SHP77 treated with DMSO at 0.1 percent for 48 hours (cell line): ENCODE measurements at regions not wholly inside any gene's neighbourhood (a gene's known extent, or its start where the extent isn't known, plus 50 kb on each side); places are given as distances from the start of the nearest gene placed in this dataset.

Experiments
- DNase-seq: peaks from one replicate; lab custom pipeline; 2025; lab: John Stamatoyannopoulos, UW

DNA sequence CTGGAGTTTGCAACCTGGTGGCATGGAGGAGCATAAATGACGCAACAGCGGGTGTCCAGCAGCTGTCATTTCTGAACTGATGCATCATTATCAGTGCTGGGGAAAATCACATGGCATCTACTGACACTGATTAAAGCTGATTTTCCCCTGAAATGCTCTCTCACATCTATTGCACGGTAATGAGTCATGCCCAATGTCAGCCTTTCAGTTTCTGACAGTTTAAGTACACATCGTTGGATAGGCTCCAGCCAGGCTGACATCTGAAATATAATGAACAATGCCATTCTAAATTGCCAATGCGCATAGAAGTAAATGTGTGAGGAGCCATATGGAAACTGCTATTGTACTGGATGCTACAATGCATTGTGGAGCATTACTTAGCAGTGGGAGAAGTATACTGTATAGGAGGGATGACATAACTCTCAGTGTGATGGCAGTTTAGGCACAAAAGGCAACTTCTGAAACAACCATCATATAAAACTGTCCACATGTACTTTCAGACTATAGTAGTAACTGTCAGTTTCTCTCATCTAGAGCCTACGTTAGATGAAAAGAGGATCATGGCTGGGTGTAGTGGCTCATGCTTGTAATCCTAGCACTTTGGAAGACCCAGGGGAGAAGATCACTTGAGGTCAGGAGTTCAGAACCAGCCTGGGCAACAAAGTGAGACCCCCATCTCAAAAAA is 389.3 kb upstream of the DMAC1 start:
- no peak for DNase-seq

DNA sequence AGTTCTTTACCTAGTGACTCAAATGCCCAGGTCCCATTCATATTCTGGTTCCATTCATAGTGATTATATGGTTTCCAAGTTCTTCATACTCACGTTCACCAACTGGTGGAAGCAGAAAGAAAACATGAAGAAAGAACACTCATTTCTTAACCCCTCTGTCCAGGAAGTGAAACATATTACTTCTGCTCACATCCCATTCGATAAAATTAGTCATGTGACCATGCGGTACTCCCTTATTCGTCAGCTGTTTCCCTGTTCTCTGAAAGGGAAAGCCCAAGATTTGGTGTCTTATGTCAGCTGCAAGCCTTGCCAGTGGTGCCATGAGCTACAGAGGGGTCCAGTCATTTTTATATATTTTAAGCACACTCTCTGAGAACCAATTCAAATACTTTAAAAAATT is 387.0 kb upstream of the DMAC1 start:
- no peak for DNase-seq

DNA sequence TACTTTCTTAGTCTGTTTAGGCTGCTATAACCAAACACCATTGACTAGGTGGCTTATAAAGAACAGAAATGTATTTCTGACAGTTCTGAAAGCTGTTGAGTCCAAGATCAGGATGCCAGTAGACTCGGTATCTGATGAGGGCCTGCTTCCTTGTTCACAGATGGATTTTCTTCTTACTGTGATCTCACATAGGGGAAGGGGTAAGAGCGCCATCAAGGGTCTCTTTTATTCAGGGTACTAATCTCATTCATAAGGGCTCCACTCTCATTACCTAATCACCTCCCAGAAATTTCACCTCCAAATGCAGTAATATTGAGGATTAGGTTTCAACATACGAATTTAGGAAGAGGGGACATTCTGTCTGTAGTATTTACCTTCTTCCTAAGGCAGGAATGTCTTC is 384.0 kb upstream of the DMAC1 start:
- no peak for DNase-seq

DNA sequence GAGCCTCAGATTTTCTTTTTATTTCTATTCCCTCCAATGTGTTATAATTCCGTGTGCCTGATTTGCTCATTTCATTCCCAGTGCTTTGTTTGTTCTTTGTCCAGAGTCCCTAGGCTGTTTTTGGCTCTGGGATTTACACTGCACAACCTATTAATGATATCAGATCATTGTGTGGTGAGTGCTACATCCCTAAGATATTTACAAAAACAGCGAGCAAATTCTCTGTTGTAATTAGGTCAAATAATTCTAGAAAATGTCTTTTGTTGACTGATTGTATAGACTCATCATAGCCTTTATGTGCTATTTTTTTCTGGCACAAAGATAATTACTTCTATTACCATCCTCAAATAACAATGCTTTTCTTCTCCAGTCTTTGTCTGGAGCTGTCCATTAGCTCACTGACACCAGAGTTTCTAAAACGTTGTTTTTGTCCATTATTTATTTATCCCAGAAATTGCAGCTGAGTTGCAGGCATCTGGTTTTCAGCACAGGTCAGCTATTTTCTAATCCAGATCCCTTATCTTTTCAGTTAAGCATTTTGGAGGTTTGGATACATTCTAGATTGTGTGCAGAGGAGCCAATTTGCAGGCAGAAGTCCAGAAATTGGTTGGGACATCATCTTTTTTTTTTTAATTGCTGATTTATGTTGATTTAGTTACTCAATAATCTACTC is 379.9 kb upstream of the DMAC1 start:
- no peak for DNase-seq

- no peak for DNase-seq
These were observed 372.4 kb upstream of the DMAC1 start for GRCh38 chr9:8172000-8172399.

- no peak for DNase-seq
These were observed 369.4 kb upstream of the DMAC1 start for GRCh38 chr9:8168916-8169438.

DNA sequence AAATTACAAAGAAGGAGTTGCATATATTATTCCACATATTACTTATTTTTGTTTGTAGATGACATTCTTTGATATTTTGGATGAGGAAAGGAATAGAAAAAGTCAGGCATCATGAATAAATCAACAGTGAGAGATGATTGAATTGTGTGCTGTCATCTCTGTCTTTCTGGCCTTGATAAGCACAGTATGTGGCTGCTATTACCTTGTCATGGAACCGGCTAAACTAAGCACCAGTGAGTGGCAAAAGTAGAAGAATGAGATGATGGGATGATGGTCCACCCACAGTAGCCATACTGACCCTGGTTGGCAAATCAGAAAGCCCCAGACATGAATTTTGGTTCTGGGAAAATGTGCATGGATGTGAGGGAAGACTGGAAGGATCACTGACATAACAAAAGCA is 361.2 kb upstream of the DMAC1 start:
- DNase-seq: no peak

- no peak for DNase-seq
These were observed 359.0 kb upstream of the DMAC1 start for GRCh38 chr9:8158574-8158973.

DNA sequence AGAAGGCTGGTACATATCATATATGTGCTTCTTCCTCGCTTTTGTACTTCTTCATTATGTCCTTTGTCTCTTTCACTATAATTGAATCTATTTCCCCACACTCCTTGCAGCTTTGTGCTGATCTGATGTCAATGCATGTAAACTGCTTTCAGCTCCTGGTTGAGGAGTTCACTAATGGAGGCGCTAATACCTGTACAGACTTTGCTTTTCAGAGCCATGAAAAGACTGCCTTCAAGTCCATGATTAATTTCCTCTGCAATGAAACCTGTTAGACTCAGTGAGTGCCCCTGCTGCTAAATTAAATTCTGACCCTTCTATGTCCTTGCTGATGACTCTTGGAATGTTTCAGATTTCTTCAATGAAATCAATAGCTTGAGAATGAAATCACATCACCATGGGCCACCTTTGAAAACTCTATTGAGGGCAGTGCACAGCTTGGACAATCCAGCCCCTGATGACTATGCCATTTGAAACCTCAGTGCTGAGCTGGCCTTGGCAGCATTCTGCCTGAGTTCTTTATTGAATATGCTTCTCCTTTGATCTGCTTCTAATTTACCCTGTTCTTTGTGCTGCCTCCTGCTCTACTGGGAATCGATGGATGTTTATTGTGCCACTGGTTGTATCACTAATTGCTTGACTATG is 358.2 kb upstream of the DMAC1 start:
- DNase-seq: no peak

DNA sequence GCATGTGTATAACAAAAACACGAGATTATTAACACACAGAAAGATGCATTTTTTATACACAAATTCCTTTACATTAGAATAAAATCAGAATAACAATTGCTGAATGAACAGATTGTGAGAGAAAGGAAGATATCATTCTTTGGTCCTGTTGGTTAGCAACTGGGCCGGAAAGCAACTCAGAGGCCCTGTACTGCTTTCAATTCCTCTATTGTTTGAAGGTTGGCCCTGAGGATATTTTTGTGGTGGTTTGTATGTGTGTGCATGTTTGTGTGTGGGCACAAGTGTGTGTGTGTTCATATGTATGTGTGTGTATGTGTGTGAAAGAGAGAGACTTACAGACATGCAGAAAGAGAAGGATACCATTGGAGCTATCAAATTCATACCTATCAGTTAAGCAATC is 356.8 kb upstream of the DMAC1 start:
- no peak for DNase-seq

DNA sequence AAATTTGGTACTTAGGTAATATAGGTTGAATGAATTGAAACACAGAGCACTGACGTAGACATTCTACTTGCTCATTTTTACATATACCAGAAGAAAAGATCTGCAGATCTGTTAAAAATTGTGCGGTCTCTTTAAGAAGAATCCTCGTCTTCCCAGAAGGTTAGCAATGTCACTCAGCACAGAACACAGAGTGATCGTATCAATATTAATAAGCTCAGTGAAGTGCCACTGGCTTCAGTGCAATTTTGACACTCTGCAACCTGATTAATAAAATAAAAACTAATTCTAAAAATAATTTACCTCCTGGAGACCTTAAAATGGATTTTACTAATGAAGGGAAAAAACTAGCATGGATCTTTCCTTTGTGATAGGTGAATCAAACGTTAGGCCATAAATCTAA is 356.1 kb upstream of the DMAC1 start:
- no peak for DNase-seq

- DNase-seq: no peak
These were observed 344.1 kb upstream of the DMAC1 start for GRCh38 chr9:8143677-8144076.

GRCh38 chr9:8140557-8140956 is 341.0 kb upstream of the DMAC1 start:
- no peak for DNase-seq

DNA sequence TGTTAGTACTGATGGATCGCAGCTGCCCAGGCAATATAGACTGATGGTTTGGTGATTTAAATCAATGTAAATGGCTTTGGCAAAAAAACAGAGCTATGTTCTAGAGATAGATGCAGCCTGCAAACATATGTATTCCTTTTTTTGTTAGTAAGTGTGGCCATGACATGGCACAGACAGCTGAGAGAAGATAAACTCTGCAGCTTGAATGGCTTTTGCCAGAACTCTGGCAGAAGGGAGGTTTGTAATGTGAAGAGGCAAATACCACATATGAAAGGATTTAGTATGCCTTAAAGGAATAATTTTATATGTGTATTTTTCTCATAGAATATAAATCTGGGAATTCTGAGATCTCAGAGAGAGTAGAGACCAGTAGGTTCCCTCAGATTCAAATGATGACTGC is 340.2 kb upstream of the DMAC1 start:
- no peak for DNase-seq

DNA sequence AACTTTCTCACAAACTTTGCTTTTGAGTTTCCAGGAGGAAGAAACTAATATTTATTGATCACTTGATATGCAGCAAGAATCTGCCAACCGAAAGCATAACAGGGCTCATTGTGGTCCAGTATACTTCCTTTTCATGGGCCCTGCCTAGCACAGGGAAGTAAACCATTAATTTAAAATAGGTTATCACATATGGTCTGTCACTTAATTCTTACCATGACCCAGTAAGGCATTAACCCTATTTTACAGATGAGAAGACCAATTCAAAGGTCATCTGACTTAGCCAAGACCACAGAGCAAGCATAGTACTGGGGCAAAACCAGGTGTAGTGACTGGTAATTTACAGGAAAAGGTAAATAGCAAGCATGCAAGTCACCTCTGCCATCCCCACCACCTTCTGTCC is 336.9 kb upstream of the DMAC1 start:
- no peak for DNase-seq

GRCh38 chr9:8134635-8135034 is 335.1 kb upstream of the DMAC1 start:
- DNase-seq: no peak

DNA sequence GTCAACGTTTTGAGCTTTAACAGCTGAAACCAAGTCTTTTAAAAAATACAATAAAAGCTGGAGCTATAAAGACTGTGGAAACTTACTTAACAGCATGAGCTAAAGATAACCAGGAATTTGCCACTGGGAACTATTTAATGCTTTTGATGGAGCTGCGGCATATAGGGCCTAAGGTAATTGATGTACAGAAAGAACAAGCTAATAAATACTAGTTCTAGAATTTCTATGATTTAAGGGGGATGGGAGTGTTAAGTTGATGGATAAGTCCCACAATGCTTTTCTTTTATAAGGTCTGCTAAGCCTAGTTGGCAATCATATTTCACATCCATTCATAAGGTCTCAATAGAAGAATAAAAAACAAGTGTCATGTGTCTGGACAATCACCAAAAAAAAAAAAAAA is 334.0 kb upstream of the DMAC1 start:
- no peak for DNase-seq

DNA sequence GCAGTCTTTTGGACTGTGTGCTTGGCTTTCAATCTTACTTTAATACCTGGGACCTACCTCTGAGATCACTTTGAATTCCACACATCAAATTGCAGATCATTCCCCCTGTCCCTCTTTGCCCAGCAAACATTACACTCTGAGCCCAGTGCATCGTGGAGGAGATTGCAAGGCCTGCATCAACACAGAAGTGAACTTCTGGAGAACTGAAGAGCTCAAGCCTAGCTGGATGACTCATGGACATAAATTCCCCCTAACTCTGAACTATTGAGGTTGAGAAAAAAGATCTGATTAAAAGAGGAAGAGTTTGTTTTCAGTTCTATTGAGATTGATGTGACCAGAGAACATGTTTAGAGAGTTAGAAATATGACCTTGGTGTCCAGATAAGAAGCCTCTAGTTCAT is 316.0 kb upstream of the DMAC1 start:
- no peak for DNase-seq

DNA sequence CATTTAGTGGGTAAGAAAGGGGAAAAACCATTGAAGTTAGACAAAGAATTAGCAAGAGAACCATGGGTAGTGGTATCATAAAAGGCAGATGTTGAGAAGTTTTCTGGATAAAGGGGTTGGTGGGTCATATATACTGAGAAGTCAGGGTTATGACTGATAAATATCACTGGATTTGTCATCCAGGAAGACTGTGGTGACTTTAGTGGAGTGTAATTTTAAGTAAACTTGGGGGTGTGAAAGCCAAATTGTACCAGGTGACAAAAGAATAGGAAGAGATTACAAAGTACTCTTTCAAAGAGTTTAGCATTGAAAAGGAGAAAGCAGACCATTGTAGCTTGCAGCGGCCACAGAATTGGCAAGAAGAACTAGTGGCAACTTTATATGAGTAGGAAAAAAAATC is 315.2 kb upstream of the DMAC1 start:
- DNase-seq: no peak

GRCh38 chr9:8106362-8106761 is 306.8 kb upstream of the DMAC1 start:
- DNase-seq: no peak

DNA sequence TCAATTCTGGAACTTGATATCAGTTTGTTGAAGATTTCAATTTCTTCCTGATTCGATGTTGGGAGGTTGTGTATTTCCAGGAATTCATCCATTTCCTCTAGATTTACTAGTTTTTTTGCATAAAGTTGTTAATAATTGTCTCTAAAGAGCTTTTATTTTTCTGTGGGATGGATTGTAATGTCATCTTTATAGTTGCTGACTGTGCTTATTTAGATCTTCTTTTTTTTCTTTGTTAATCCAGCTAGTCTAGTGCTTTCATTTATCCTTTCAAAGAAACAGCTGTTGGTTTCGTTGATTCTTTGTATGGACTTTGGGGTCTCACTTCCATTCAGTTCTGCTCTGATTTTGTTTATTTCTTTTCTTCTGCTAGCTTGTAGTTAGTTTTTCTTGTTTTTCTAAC is 302.0 kb upstream of the DMAC1 start:
- DNase-seq: no peak

DNA sequence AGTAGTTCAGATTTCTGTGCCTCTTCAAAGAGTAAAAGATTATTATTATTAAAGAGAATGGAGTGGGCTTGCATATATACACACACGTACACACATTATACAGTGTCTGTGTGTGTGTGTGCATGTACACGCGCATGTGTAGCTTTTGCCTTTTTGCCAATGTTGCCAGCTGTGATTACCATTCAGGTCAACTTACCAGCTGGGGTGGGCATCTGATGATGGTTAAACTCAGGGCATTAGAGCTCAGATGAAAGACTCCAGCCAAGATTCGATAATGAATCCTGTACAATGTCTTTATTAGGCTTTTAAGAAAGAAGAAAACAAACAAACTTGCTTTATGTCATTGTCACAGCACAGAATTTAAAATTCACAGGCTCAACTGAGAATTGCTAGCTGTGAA is 296.5 kb upstream of the DMAC1 start:
- DNase-seq: no peak

DNA sequence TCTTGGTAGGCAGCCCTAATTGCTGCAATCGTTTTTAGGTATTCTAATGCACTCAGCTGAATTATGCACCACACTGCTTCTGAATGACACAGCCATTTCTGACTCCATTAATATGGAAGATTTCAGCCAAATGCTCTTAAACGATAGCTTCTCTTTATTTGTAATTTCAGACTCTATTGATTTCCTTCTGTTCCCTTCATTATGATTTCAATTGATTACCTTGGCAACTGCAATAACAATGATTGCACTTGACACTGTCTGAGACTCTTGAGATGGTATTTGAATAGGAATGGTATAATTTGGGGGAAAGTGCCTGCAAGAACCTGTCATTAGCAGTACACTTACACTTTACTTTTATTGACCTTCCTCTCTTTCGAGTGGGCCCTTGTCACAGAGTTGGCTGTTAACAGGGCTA is 296.1 kb upstream of the DMAC1 start:
- DNase-seq: no peak
